Kidney epithelial cell (primary cell): ENCODE measurements at regions not wholly inside any gene's neighbourhood (a gene's known extent, or its start where the extent isn't known, plus 50 kb on each side); places are given as distances from the start of the nearest gene placed in this dataset.
A peak's percentile ranks its signal among the peaks of the same experiment; 100 is the strongest.
"Not testable (repeated sequence)": the region's sequence is repeated elsewhere in the genome, so short reads cannot be mapped to it uniquely, and the experiment has no call there.

ENCODE experiments used
- DNase-seq: peaks from one replicate; pipeline ENCODE4 v3.0.0-alpha.2; 2010; ENCODE audit warnings: low read depth
- H3K27me3 ChIP-seq: 2 replicates; pipeline ENCODE4 v1.6.0; 2011; ENCODE audit warnings: low read length; ENCODE audit not compliant: control insufficient read depth, insufficient read depth
- H3K36me3 ChIP-seq: 2 replicates; pipeline ENCODE4 v1.5.1; 2011; ENCODE audit warnings: low read length; ENCODE audit not compliant: control insufficient read depth, insufficient read depth
- H3K4me3 ChIP-seq: 2 replicates; pipeline ENCODE4 v1.5.1; 2011; ENCODE audit warnings: low read depth, mild to moderate bottlenecking, control low read depth, low read length
- TF ChIP-seq, protein P1 (sequence below): IDR thresholded peaks from 2 replicates; pipeline ENCODE4 v1.5.1; 2011; ENCODE audit warnings: mild to moderate bottlenecking, moderate library complexity, low read length, control low read depth, inconsistent platforms; ENCODE audit not compliant: insufficient read depth, poor library complexity, severe bottlenecking

DNA sequence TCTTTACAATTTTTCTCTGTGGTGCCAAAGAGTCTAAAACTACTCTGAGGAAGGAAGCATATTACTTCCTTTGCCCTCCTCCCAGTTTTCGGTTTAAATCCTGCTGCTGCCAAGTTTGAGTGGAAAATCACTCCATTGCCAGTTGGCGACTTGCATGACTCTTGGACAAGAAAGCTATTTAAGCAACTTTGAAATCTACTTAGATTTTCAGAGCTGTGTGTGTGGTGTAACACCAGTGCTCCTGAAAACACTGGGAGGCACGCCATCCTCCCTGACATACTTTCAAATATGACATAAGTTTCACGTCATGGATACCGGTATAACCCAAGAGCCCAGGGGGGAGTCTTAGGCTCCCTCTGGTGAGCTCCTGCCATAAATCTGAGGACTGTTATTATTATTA lies 83.5 kb upstream of the RIOK2 start:
- TF ChIP-seq, protein P1, sequence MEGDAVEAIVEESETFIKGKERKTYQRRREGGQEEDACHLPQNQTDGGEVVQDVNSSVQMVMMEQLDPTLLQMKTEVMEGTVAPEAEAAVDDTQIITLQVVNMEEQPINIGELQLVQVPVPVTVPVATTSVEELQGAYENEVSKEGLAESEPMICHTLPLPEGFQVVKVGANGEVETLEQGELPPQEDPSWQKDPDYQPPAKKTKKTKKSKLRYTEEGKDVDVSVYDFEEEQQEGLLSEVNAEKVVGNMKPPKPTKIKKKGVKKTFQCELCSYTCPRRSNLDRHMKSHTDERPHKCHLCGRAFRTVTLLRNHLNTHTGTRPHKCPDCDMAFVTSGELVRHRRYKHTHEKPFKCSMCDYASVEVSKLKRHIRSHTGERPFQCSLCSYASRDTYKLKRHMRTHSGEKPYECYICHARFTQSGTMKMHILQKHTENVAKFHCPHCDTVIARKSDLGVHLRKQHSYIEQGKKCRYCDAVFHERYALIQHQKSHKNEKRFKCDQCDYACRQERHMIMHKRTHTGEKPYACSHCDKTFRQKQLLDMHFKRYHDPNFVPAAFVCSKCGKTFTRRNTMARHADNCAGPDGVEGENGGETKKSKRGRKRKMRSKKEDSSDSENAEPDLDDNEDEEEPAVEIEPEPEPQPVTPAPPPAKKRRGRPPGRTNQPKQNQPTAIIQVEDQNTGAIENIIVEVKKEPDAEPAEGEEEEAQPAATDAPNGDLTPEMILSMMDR: no peak
- Histone ChIP-seq H3K27me3 (no peaks in the 10 kb centered on the region), H3K36me3 (no peaks in the 10 kb centered on the region), H3K4me3 (no peak overlapping the region)
- no peak for DNase-seq

DNA sequence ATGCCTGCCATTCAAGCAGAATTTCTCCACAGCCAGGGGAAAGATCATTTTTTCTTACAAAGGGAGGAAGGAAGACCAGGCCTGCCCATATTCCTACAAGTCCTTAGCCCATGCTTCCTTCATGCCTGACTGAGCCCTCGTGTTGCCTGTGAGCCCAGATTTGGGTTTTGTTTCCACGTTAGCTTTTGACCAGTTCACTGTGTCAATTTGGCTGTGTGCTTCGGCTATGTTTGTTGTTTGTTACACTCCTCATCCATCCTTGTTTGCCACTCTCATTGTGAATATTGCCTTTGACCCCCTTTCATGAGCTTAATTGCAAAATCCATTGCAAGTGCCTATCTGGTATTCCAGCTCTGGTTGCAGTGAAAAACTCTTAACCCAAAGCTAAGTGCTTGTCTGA lies 84.7 kb upstream of the RIOK2 start:
- Histone ChIP-seq H3K36me3 (no peaks in the 10 kb centered on the region), H3K27me3 (no peaks in the 10 kb centered on the region), H3K4me3 (no peak overlapping the region)
- no peak for DNase-seq
- TF ChIP-seq, protein P1: no peak

- Histone ChIP-seq H3K4me3 (no peak overlapping the region), H3K27me3 (no peaks in the 10 kb centered on the region), H3K36me3 (no peaks in the 10 kb centered on the region)
- DNase-seq: no peak
- TF ChIP-seq, protein P1: no peak
These were observed 93.5 kb upstream of the RIOK2 start for GRCh38 chr5:97276474-97277120.

DNA sequence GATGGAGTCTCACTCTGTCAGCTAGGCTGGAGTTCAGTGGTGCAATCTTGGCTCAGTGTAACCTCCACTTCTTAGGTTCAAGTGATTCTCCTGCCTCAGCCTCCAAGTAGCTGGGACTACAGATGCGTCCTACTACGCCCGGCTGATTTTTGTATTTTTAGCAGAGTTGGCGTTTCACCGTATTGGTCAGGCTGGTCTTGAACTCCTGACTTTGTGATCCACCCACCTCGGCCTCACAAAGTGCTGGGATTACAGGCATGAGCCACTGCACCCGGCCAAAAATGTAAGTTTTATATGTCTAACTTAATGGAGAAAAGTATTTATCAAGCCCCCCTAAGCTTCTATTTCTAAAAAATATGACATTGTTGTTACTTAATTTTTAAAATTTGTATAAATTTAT lies 98.2 kb upstream of the RIOK2 start:
- H3K4me3 ChIP-seq: no peak overlapping the region
- TF ChIP-seq, protein P1: no peak
- H3K36me3 ChIP-seq: no peaks in the 10 kb centered on the region
- DNase-seq: no peak
- no peaks in the 10 kb centered on the region for H3K27me3 ChIP-seq

DNA sequence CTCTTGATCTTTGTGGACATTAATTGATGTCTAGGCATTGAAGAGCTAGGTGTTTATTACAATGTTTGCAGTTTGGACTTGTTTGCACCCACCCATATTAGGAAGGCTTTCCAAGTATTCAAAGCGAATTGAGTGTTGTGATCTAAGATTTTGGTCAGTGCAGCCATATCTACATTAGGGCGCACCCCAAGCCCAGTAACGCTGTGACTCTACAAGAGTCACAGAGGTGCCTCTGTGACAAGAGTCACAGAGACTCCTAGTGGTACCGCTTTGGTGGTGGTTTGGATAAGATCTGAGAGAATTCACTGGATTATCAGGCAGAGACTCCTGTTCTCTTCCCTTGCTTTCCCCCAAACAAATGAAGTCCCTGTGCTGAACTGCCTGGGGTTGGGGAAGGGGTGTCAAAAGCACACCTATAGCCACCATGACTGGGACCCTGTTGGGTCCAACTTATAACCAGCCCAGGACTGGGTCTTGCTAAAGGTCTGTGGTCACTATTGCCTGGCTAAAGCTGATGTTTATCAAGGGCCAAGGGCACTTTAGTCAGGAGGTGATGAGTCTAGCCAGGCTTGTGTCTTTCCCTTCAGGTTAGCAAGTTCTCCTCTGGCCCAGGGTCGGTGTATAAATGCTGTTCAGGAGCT lies 114.1 kb upstream of the RIOK2 start:
- TF ChIP-seq, protein P1: peak; percentile 34
- Histone ChIP-seq H3K36me3 (no peaks in the 10 kb centered on the region), H3K27me3 (no peaks in the 10 kb centered on the region), H3K4me3 (no peak overlapping the region)
- no peak for DNase-seq

- TF ChIP-seq, protein P1: no peak
- Histone ChIP-seq H3K4me3 (no peak overlapping the region), H3K27me3 (no peaks in the 10 kb centered on the region), H3K36me3 (no peaks in the 10 kb centered on the region)
- no peak for DNase-seq
These were observed 114.7 kb upstream of the RIOK2 start for GRCh38 chr5:97297704-97298091.

- H3K36me3 ChIP-seq, DNase-seq, H3K27me3 ChIP-seq, H3K4me3 ChIP-seq: not testable (repeated sequence)
These were observed 118.1 kb upstream of the RIOK2 start for GRCh38 chr5:97301181-97301580.
